HG03175 (cell line): ENCODE measurements at regions not wholly inside any gene's neighbourhood (a gene's known extent, or its start where the extent isn't known, plus 50 kb on each side); places are given as distances from the start of the nearest gene placed in this dataset.

Experiments used
- ATAC-seq: cut with Tn5 transposase; IDR thresholded peaks from one replicate; pipeline ENCODE4 v1.9.1; 2021; ENCODE audit warnings: mild to moderate bottlenecking, moderate library complexity; ENCODE audit not compliant: unreplicated experiment

GRCh38 chr10:54903745-54904144 lies 102.7 kb upstream of the PCDH15 start:
- ATAC-seq, result no peak

- ATAC-seq, result peak; percentile 72
These were observed 99.6 kb upstream of the PCDH15 start for GRCh38 chr10:54900584-54900983.

- no peak for ATAC-seq
These were observed 80.0 kb upstream of the PCDH15 start for GRCh38 chr10:54880996-54881395.

- ATAC-seq, result no peak
These were observed 68.0 kb upstream of the PCDH15 start for GRCh38 chr10:54869022-54869421.

DNA sequence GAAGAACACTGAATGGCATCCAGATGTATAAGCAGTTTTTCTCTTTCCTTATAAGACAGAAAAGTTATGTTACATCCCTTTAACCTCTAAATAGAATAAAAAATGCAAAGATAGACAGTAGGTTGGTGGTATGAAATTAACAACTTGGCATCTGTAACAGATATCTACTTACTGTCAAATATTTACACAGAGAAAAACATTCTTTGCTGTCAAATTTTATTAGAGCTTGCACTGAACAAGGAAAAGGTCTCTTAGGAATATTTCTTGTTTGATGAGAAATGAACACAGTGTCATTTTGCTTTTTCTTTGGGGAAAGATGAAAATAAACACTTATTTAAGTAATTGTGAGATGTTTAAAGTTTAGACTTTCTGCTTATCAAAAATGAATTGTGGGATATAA lies 65.6 kb upstream of the PCDH15 start:
- ATAC-seq, result no peak

DNA sequence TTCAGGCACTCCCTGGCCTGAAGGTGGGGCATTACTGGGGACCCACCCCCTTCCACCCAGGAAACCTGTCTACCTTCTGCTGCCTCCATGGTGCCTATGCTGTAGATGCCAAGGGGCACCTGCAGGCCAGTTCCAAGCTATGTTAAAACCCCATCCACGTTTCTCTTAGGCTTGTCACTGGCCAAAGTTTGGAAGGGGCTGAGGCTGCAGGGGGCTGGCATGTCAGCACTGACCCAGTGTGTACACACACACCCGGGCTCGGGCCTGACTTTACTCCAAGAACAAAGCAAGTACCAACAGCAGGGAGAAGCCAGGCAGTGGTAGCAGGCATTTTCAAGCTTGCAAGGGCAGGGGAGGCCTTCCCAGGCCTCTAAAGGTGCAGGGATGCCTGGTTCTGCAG lies 53.8 kb upstream of the PCDH15 start:
- no peak for ATAC-seq

GRCh38 chr10:54854389-54854788 lies 53.4 kb upstream of the PCDH15 start:
- no peak for ATAC-seq

DNA sequence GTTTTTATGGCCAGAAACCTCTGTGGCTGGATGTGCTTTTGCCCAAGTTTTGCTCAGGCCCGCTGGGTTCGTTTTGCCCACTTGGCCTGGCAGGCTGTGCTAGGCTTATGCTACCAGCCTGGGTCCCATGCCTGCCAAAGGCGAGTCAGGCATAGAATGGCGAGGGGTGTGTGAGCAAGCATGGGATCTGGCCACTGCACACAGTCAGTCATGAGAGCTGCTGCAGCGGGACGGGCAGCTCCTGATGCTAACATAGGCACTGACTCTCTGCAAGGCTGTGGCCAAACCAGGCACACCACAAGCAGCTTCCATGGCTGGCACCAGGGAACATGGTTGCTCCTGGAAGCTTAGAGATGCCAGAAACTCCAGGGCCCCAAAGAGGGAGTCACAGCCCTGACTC lies 52.9 kb upstream of the PCDH15 start:
- no peak for ATAC-seq
